ENCODE measurements at regions not wholly inside any gene's neighbourhood (a gene's known extent, or its start where the extent isn't known, plus 50 kb on each side); places are given as distances from the start of the nearest gene placed in this dataset.
A peak's percentile ranks its signal among the peaks of the same experiment; 100 is the strongest.

DNA sequence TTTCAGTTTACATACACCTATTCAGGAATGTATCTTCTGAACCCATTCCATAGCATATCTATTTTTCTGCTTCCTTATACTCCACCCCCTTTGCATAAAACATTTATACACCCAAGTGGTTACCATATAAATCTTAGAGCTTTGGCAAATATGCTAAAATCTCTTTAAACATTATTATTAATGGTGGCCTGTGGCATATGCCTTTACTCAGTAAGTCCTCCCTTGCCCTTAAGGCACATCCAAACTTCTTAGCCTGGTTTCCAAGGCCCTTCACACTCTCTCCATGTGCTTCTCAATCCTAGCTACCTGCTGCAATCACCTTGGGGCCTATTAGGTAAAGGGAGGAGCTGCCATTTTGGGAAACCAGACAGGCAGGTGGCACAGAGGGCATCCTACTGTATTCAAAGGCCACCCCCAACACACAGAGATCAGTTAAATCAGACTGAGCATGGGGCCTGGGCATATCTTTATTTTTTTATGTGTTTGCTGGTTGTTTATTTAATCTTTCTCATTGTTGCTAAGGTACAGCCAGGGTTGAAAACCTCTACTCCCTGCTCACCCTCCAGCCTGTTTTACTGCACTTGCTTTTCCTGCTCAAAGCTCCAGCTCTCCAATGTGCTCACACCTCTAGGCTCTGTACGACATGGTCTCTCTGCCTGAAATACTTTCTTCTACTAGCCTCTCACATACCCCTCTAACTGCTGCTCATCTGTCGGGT, 242.8 kb upstream of the HNRNPA3 start:
- TF ChIP-seq, protein P1, sequence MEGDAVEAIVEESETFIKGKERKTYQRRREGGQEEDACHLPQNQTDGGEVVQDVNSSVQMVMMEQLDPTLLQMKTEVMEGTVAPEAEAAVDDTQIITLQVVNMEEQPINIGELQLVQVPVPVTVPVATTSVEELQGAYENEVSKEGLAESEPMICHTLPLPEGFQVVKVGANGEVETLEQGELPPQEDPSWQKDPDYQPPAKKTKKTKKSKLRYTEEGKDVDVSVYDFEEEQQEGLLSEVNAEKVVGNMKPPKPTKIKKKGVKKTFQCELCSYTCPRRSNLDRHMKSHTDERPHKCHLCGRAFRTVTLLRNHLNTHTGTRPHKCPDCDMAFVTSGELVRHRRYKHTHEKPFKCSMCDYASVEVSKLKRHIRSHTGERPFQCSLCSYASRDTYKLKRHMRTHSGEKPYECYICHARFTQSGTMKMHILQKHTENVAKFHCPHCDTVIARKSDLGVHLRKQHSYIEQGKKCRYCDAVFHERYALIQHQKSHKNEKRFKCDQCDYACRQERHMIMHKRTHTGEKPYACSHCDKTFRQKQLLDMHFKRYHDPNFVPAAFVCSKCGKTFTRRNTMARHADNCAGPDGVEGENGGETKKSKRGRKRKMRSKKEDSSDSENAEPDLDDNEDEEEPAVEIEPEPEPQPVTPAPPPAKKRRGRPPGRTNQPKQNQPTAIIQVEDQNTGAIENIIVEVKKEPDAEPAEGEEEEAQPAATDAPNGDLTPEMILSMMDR (conservative IDR thresholded peaks at IDR 0.05): no peak

DNA sequence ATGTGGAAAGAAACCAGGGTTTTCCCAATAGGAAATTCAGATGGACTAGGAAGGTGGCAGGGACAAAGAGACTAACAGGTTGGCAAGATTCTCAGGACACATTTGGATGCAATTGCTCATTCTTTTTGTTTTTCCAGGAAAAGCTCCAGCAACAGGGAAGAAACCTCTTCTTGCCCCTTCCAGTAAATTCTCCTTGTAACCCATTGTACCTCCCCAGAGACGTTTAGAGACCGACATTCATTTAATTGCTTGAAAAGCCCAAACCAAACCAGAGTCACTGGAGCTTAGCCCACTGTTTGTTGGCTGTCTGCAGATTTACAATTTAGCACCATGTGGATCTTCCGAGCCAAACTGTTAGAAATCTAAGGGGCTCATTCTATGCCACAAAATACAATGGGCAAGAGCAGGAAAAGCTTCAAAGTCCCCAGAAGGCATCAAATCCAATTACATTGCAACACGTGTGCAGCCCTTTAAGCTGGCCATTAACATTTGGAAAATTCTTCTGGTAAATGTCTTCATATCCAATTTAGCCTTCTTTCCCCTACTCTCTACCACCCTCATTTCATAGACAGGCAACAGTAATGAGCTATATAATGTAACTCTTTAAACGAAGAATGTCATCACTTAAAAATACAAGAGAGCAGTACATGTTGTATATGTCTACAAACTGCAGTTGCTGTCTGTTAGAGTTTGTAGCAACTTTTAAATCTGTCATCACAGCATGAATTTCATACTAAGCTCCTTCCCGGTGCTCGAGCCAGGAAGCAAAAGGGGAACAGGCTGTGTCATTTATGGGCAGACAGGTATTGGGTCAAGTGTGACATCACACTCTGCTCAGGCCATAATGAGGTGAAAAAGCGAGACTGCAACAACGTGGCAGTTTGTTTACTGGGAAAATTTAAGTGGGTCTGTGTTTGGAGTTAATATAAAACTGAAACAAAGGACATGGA, 235.6 kb upstream of the HNRNPA3 start:
- Mint-ChIP-seq H3K4me1 (peaks cover 4% of the 10 kb centered on the region), H3K4me3 (no peak overlapping the region), H3K9me3 (no peaks in the 10 kb centered on the region), H3K36me3 (ENCODE audit: low read depth) (no peaks in the 10 kb centered on the region), H3K27ac (ENCODE audit: unreplicated experiment) (no peak overlapping the region), H3K27me3 (ENCODE audit: low read depth) (peaks cover 38% of the 10 kb centered on the region)
- TF ChIP-seq, protein P1 (conservative IDR thresholded peaks at IDR 0.05): no peak
- DNase-seq (ENCODE audit: low read depth, low spot score): no peak

More for the DNA sequence above, 242.8 kb upstream of the HNRNPA3 start:
- Mint-ChIP-seq H3K36me3 (ENCODE audit: low read depth) (no peaks in the 10 kb centered on the region), H3K9me3 (no peaks in the 10 kb centered on the region), H3K4me3 (no peak overlapping the region), H3K27ac (ENCODE audit: unreplicated experiment) (no peak overlapping the region), H3K4me1 (no peaks in the 10 kb centered on the region), H3K27me3 (ENCODE audit: low read depth) (peaks cover 58% of the 10 kb centered on the region)
- DNase-seq (ENCODE audit: low read depth, low spot score): no peak

DNA sequence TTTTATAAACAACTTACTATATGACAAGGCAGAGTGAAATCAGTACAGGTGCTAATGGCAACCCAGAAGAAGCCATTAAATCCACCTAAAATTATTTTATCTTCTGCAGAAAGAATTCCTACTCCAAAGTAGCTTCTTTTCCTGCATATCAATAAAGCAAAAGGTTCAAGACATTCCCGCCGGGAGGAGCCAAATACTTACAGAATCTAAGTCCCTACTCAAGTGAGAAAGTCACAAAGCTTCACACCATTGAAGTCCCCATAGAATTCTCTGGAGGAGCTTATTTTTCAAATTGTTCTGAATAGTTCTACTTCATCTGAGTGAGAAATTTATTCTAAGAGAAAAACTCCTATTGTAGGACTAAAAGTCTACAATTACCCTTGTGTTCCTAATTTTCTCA, 233.7 kb upstream of the HNRNPA3 start:
- DNase-seq (ENCODE audit: low read depth, low spot score): no peak
- Mint-ChIP-seq H3K36me3 (ENCODE audit: low read depth) (no peaks in the 10 kb centered on the region), H3K9me3 (no peaks in the 10 kb centered on the region), H3K4me3 (no peak overlapping the region), H3K27me3 (ENCODE audit: low read depth) (peaks cover 30% of the 10 kb centered on the region), H3K27ac (ENCODE audit: unreplicated experiment) (no peak overlapping the region), H3K4me1 (peaks cover 4% of the 10 kb centered on the region)
- TF ChIP-seq, protein P1 (conservative IDR thresholded peaks at IDR 0.05): no peak

DNA sequence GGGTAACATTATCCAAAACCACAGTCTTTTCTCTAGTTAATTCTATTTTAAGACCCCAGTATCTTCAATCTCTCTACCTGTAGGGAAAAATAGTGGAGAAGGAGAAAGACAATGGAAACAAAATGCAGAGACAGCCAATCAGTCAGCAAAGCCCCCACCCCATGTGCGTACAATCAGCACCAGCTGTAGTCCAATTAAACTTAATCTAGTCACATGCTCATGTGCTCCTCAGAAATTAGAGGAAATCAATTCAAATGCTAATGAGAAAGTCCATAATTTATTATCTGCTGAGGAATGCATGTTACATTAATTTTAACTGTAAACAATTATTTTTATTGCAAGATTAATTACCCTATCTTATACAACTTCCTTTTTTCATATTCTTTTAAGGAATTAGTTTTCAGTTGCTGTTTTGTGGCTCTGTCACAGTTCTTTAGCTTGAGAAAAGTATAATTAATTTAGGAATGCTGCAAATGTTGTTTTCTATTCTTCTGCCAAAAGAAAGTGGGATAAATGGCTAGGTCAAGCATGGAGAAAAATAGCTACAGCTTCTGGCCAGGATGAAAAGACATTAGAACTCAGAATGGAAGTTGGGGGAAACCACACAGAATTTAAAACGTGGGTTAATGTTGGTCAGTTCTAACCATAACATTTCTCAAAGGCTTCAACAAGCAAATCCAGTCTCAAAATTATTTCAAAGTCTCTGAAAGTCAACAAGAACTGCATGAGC, 232.4 kb upstream of the HNRNPA3 start:
- Mint-ChIP-seq H3K27ac (ENCODE audit: unreplicated experiment) (peak overlapping the region; percentile 45), H3K36me3 (ENCODE audit: low read depth) (no peaks in the 10 kb centered on the region), H3K4me1 (peaks cover 4% of the 10 kb centered on the region), H3K27me3 (ENCODE audit: low read depth) (peaks cover 27% of the 10 kb centered on the region), H3K9me3 (no peaks in the 10 kb centered on the region), H3K4me3 (no peak overlapping the region)
- DNase-seq (ENCODE audit: low read depth, low spot score): no peak
- TF ChIP-seq, protein P1 (conservative IDR thresholded peaks at IDR 0.05): no peak

DNA sequence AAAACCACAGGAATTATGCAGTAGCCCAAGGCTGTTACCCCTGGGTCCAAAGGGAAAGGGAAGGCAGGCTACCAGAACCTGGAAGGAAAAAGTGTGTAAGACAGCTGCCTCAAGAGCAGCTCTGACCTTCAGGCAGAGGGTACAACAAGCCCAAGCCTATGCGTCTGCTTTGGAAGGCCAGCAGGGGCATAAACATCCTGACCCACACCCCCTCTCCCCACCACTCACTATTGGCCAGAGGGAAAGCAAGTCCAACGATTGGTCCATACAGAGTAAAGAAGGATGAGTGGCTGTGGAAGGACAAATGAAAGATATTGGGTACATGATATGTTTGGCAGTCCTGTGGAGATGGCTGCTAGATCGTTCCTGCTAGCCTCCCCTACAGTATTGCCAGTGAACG, 227.6 kb upstream of the HNRNPA3 start:
- Mint-ChIP-seq H3K4me3 (no peak overlapping the region), H3K9me3 (no peaks in the 10 kb centered on the region), H3K27me3 (ENCODE audit: low read depth) (peaks cover 34% of the 10 kb centered on the region), H3K36me3 (ENCODE audit: low read depth) (no peaks in the 10 kb centered on the region), H3K4me1 (peaks cover 4% of the 10 kb centered on the region), H3K27ac (ENCODE audit: unreplicated experiment) (no peak overlapping the region)
- no peak for DNase-seq (ENCODE audit: low read depth, low spot score)
- TF ChIP-seq, protein P1 (conservative IDR thresholded peaks at IDR 0.05): no peak

Measured in neural crest cell (in vitro differentiated cells).